Stimulated activated naive CD8-positive, alpha-beta T cell treated with anti-CD3 and anti-CD28 coated beads, Interleukin-15, Interleukin-2, amounts not matched to agents 100 U/mL and 50 U/mL, for 24 hours (primary cell): ENCODE measurements at regions not wholly inside any gene's neighbourhood (a gene's known extent, or its start where the extent isn't known, plus 50 kb on each side); places are given as distances from the start of the nearest gene placed in this dataset.

ENCODE experiments used
- ATAC-seq: fragments of 150-1000 bp; cut with Tn5 transposase; one replicate; pipeline ENCODE4 v1.10.0; 2021
- DNase-seq: peaks from one replicate; pipeline ENCODE4 v3.0.0; 2021

DNA sequence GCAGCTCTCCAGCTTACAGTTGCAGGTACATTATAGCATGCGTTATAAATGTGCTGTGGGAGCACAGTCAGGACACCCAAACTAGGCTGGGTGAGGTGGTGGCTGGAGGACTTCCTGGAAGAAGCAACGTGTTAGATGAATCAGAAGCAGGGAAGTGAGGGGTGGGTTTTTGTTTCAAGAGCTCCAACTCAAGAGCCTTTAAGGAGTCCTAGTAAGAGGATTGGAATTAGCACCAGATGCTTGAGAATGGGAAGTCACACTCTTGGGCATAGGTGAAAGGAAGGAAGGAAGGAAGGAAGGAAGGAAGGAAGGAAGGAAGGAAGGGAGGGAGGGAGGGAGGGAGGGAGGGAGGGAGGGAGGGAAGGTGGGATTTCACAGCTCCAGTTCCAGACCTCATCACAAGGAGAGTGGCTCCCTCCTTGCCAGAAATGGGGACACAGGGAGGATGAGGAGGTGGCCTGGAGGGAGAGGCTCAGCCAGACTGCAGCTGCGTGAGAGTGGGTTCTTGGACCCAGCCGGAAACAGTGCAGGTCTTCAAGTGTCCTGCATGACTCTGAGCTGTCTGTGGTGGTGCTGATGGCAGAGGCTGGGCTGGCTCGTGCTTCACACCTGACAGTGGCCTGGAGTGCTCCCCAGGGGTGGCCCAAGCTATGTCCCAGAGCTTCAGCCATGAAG lies 115.7 kb upstream of the GSC start:
- no peak for DNase-seq

DNA sequence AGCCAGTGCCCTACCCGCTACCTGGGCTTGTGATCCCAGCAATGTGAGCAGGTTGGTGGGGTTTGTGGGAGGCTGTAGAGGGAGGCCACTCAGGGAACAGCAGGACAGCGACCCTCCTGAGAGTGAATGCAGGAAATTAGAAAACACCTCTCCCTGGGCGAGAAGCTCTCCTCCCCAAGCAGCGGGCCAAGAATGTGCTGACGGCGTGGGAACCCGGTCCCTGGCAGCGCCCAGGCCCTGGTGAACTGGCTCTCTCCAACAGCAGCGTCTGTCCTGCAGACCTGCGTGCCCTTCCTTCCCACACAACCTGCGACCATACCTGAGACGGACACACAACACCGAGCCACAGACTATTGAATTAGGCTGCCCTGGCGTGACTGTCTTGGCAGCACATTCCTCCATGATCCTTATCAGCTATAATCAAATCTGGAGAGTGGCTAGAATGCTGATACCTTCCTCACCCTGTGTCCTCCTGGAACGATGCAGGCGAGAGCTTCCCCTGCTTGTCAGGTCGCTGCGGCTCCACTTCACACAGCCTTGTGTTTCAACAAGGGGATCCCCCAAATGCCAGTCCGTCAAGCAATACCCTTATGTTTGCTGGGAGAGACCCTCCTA lies 114.8 kb upstream of the GSC start:
- no peak for ATAC-seq

More for the DNA sequence above, 115.7 kb upstream of the GSC start:
- ATAC-seq, result no peak

DNA sequence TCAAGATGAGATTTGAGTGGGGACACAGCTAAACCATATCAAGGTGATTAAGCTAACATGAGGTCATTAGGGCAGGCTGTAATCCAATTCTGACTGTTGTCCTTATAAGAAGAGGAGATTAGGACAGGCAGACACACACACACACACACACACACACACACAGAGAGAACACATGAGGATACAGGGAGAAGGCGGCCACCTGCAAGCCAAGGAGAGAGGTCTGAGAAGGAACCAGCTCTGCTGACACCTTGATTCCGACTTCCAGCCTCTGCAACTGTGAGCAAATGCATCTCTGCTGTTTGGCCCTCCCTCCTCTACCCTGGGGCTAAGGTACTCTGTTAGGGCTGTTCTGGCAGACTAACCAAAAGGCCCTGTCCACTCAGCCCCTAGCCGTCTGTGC lies 112.5 kb upstream of the GSC start:
- no peak for DNase-seq
- no peak for ATAC-seq

More for the DNA sequence above, 114.8 kb upstream of the GSC start:
- DNase-seq, result no peak

DNA sequence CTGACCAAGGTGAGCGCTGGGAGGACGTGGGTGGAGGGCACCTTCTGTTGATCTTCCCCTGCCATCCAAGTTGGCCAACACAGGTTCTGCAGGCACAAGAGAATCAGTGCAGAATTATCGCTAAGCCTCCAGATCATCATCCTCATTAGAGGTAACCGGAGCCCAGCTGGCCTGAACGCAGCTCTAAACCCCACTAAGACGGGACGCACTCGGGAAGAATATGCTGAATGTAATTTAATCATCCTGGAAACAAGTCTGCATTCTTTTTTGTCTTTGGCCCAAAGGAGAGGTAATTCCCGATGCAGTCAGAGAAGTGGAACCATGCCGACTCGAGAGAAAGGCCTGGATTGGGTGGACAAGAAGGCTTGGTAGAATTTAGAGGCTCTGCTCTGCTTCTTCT lies 111.0 kb upstream of the GSC start:
- DNase-seq, result no peak
- no peak for ATAC-seq

DNA sequence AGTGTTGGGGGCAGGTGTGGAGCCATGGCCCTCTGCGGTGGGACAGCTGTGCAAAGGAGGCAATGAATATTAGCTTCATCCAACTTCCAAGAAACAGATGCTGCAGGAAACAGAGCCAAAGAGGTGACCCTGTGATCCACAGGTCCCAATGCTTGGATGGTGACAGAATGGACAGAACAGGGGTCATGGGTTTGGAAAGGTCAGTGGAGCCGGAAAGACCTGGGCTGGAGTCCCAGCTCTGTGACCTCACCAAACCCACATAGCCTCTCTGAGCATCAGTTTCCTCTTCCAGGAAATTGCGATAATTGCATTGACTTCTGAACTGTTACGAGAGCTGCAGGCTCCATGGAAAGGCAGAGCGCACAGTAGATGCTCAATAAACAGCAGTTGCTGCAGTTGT lies 110.2 kb upstream of the GSC start:
- no peak for DNase-seq
- no peak for ATAC-seq

DNA sequence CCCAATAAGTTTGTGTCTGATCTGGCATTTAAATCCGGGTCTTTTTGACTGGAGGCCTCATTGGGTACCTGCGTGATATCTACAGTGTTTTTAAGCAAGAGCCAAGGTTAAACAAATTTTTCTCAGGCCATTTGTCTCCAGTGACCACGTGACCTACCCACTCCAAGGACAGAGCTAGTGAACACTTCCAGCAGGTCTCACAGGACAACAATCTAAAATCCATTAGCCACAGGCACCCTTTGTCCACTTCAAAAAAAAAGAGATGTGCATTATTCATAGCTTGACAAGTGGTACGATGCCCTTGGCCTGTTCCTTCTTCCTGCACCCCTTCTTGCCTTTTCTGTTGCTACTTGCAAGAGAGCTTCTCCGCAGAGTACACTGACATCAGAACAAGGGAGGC lies 109.6 kb upstream of the GSC start:
- ATAC-seq, result no peak
- DNase-seq, result no peak

DNA sequence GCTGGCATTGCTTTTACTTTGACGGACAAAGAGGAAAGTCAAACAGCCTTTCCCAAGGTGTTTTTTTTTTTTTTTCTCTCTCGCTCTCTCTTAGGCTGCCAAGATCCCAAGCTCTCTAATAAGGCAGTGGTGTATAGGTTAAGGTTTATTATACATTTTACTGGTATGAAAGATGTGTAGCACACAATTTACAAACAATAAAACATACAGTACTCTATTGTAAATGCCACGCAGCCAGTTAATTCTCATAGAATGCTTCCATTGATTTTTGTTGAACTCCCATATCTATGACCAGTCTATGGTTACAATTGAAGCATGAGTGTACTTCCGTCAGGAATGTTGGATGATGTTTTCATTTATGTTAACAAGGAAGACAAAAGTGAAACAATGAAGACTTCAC lies 106.4 kb upstream of the GSC start:
- no peak for DNase-seq
- no peak for ATAC-seq

DNA sequence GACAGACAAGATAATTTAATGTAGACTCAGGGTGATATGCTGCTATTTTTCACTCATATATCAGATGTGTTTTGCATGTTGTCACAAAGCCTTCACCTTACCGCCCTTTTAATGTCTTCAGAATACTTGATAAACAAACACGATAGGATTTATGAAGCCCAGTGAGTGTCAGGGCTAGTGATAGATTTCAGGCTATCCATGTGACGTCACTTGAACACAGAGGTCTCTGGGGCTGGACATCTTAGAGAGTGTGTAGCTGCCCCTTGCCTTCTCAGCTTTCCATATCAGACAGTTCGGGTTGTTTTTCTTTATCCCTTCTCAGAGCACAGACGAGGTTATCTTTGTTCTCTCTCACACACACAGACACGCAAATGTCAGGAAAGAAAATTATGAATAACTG lies 105.3 kb upstream of the GSC start:
- ATAC-seq (no peak), DNase-seq (no peak)

DNA sequence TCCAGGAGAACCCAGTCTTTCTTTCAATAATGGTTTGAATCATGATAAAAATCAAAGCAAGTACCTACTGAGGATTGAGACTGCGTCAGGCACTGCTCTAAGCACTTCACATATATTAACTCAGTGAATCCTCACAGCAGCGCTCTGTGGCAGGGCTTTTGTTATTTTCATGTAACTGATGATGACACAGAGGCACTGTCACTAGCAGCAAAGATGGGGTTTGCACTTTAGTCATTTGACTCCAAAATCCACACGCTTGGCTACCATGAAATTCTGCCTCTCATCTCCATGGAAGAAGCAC lies 98.8 kb upstream of the GSC start:
- no peak for DNase-seq
- no peak for ATAC-seq

DNA sequence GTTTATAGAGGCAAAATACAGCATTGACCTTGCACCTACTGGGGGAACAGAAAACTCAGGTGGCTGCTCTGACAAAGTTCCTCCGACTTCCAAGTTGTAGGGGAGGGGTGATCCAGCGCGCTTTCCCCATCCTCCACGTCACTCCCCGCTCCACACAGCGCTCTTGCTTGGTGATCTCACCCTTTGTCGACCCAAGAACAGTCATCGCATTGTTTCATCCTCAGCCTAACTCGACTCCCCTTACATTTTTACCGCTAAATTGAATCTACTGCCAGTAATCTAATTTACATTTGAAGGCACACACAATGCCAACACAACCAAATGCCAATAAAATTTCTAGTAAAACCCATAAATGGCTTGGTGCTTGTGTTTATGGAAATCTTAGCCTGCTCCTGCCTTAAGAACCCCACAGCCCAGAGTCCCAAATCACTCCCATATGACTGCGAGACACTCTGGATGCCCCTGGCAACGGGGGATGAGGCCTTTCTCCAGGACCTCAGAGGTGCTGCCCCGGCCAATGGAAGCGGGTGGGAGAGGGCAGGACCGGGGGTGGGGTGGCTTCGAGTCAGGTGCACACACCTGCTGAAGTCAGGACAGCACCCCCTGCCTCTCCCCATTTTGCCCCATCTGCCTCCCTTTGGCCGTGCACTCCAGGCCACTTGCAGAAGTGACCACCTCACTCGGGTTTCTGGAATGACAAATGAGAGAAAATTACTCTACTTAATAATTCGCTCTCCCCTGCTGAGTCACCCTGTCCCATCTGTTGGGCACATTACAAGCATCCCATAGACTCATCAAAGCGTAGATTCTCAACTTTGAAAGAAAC lies 98.2 kb upstream of the GSC start:
- no peak for DNase-seq
- no peak for ATAC-seq

DNA sequence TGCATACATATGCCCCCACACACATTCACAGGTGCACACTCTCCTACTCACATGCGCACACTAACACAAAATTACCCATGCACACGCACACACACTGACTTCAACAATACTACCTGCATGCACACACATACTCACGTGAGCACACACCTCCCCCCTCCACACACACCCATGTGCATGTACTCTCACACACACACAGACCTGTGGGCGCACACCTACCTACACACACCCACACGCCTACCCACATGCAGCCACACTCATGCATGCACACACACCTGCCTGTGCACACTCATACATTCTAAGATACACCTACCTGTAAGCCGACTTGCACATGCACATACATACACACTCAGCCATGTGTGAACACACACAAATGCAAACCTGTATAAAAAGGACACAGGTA lies 97.3 kb upstream of the GSC start:
- no peak for DNase-seq
- no peak for ATAC-seq

DNA sequence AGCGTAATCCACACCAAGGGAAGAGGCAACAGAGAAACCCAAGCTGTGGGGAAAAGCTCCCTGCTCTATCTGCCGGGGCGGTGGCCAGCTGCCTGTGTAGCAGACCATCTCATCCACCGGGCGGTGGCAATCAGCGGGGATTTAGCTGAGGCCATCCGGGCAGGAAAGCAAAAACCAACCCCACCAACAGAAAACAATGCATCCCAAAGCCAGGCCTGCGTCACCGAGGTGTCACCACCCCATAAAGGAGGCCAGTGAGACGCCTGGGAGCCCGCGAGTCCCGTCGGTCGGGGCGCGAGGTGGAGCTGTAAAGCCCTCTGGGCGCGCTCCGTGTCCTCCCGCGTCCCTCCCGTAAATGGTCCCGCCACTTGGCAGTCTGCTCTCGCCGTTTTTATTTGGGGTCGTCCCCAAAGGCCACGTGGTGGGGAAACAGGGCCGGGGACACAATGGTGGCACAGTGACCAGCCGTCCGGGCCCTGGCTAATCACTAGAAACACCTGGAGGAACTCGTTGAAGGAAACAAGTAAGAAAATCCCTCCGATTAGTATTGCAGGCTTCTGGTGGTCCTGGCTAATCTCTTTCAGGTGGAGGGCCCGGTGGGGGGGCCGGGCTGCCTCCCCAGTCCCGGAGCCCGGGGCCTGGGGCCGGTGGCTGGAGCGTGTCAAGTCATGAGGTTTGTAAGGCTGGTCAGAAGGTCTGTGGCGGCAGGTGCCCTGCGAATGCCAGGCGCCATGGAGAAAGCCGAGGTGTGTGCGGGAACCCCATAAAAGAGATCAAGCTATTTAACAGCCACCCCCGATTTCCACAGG lies 94.7 kb upstream of the GSC start:
- DNase-seq, result no peak
- ATAC-seq, result no peak

DNA sequence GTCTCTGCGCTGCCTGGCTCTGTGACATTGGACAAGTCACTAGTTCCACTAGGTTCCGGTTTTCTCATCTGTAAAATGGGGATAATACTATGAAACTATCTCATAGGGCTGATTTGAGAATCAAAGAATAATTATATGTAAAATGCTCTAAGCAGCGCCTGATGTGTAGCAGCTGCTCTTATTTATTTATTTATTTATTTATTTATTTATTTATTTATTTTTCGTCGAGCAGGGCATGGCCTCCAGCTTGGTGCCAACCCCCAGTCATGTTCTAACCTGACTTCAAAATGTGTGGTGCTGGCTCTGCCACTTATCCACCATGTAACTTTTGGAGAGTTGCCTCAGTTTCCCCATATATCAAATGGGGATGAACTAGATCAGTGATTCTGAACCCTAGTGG lies 93.5 kb upstream of the GSC start:
- ATAC-seq (no peak), DNase-seq (no peak)

DNA sequence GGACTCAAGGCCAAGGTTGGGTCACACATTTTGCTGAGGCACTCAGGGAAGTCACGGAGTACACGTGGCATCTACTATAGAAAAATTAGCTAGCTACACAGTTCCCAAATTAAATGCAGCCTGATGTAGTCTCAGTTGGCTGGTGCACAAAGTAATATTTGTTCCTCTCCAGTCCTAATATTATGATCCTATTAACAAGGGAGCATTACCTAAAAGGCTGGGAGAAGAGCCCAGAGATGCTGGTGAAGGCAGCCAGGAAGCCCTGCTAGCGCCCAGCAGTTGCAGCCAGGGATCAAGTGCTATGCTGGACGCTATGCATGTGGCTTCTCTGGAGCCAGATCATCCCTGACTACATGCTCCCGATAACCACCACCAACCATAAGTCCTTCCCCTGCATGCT lies 88.0 kb upstream of the GSC start:
- no peak for DNase-seq
- ATAC-seq, result no peak

DNA sequence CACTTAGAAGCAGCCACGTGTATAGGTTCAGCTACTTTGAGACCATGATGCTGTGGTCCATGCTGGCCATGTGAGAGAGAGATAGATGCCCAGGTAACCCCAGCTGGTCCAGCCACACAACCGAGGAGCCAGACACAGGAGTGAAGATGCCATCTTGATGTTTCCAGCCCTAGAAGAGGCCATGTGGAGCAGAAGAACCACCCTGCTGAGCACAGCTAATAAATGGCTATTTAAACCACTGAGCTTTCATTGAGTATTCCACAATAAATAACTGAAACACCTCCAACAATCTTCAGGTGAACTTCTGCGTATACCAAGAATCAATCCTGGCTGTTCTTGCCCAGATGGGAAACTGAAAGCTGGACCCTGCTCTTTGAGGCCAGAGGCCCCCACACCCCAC lies 84.0 kb upstream of the GSC start:
- ATAC-seq (no peak), DNase-seq (no peak)

DNA sequence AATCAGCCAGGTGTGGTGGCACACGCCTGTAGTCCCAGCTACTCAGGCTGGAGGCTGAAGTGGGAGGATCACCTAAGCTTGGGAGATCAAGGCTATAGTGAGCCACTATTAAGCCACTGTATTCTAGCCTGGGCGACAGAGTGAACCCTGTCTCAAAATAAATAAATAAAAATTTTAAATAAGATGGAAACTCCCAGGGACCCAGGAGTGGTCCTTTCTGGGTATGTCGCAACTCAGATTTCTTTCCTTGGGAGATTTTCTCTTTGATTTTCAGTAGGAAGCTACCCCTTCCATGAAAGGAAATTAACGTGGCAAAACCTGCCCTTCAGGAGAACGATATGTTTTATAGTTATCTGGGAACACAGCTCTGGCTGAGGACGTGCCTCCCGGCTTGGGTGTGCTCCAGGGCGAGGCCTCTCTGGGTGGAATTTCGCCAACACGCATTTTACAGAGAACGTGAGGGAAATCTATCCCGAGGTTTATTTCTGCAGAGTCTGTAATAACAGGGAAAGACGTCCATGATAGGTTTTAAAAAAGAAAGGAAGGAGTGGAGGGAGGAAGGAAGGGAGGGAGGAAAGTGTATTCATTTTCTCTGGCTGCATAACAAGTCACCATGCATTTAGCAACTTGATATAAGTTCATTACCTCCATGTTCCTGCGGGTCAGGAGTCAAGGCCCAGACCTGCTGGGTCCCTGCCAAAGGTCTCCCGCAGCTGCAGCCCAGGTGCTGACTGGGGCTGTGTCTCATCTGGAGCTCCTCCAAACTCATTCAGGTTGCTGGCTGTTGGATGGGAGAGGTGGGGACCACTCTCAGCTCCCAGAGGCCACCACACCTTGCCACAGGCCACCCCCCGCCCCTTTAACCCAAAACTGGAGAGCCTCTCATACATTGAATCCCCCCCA lies 80.6 kb upstream of the GSC start:
- ATAC-seq, result no peak
- DNase-seq, result no peak

DNA sequence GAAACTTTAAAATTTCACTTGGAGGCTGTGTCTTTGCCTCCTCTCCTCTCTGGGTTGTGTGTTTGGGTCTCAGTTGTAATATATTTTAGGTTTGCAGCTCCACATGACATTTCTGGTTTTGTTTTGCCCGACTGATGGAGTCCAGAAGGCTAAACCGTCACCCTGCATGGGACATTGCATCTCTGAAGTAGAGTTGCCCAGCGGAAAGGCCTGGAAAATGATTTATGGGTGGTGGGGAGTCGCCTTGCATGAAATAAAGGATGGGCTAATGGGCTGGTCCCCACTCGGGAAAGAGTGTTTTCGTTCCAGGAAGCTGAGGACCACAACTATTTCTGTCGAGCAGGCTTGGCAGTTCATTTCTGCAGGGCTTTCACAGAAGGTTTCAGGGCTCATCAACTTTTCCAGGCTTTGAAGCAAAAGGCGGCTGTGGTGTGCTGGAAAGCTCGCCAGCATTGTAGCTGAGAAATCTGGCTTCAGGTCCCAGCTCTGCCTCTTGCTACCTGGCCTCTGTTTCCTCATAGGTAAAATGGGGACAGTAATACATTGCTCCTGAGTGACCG lies 74.8 kb upstream of the GSC start:
- no peak for ATAC-seq
- no peak for DNase-seq

DNA sequence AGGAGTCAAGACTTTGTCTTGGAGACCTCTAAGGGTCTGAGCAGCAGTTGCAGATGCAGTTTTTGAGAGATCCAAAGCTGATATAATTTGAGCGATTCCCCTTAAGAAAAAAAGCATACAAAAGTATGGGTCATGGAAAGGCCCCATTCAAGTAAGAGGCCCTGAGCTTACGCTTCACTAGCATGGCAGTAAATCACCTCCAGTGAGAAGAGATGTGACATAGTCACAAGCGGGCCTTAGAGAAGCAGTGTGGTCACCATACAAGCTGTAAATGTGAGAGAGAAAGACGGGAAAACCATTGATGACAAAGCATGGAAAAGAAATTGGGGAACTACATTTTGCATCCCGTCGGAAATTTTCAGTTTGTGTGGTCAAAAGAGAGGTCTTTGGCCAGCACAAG lies 70.6 kb upstream of the GSC start:
- DNase-seq (no peak), ATAC-seq (no peak)

DNA sequence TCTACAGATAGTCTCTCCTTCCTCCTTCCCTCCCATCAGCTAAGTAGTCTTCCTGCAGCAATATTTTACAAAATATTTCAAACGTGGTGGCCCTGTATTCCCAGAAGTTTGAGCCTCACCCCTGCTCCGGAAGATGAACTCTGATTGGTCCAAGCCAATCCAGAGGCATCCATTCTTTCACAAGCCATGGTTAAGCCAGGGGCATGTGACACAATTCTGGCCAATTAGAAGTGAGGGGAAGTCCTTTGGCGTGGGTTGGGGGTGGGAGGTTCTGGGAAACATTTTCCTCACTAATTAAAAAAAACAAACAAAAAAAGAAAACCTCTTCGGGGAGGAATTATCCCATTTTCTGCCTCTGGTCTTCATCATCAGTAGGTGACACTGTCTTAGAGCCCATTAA lies 69.4 kb upstream of the GSC start:
- DNase-seq (no peak), ATAC-seq (no peak)

DNA sequence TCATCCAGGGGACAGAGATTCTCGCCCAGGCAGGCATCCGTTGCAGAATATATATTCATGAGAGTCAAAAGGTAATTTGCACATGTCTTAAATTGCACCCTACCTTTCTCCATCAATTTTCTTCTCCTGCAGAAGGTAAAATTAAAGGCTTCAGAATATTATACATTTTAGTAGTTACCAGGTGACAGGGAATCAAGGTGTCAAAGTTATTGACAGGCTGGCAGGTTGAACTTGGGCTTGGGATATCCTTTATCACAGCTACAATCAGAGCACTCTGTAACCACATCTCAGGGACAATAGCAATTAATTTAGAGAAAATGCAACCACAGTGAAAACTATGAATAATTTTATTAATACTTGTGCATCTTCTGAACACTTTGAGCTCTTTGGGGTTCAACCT lies 66.9 kb upstream of the GSC start:
- ATAC-seq (no peak), DNase-seq (no peak)

DNA sequence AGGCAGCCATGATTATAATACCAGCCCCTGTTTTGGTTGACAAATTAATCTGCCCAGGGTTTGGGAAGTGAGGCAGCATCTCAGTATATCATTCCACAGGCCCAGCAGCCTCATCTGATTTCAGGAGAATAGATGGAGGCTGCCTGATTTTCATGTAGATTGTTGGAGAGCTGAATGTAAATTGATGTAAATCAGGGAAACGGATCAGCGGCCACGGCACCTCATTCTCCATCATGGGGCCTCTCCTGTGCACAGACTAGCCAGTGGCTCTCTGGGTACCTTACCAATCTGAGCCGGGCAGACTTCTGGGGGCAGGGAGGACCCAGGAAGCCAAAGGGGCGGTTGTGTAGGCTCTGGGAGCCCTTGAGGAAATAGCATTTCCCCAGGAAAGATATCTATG lies 63.7 kb upstream of the GSC start:
- ATAC-seq (no peak), DNase-seq (no peak)

DNA sequence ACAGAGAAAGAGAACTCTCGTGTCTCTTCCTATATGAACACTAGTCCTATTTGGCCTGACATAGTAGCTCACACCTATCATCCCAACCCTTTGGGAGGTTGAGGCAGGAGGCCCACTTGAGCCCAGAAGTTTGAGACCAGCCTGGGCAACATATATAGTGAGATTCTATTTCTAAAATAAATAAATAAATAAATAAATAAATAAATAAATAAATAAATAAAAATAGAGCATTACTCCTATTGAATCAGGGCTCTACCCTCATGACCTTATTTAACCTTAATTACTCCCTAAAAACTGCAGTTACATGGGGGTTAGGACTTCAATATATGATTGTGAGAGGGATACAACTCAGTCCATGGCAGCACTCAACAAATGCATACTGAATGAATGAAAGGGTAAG lies 61.2 kb upstream of the GSC start:
- ATAC-seq (no peak), DNase-seq (no peak)
